ENCODE measurements at regions not wholly inside any gene's neighbourhood (a gene's known extent, or its start where the extent isn't known, plus 50 kb on each side); places are given as distances from the start of the nearest gene placed in this dataset.

- TF ChIP-seq ZBTB33 (IDR thresholded peaks at IDR 0.05) (no peak), YY1 (IDR thresholded peaks at IDR 0.05) (no peak)
These were observed 88.1 kb upstream of the KLF7 start (continued) for GRCh38 chr2:207253666-207254345.

GRCh38 chr2:207254591-207255464 is 89.1 kb upstream of the KLF7 start:
- H3K36me3 ChIP-seq (ENCODE audit: control insufficient read depth in 4 of 4, insufficient read depth in 3 of 4, low read depth in 1 of 4, low read length in 3 of 4): no peaks in the 10 kb centered on the region
- no peak overlapping the region for H3K9ac ChIP-seq (ENCODE audit: low read depth in 1 of 2, low read length in 2 of 2)
- no peaks in the 10 kb centered on the region for H3K4me1 ChIP-seq (ENCODE audit: control insufficient read depth in 4 of 4, insufficient read depth in 4 of 4, low read length in 3 of 4)
- no peak overlapping the region for H3K4me3 ChIP-seq (ENCODE audit: low read depth in 1 of 3, low read length in 3 of 3)
- H3K9me3 ChIP-seq (ENCODE audit: control insufficient read depth in 4 of 4, low read length in 3 of 4): no peaks in the 10 kb centered on the region
- DNase-seq (ENCODE audit: low spot score): no peak
- H3K27me3 ChIP-seq (ENCODE audit: control insufficient read depth in 4 of 4, insufficient read depth in 4 of 4, low read length in 3 of 4): no peaks in the 10 kb centered on the region
- no peak overlapping the region for H3K27ac ChIP-seq (ENCODE audit: low read depth in 1 of 2, low read length in 2 of 2)
- TF ChIP-seq RAD21 (IDR thresholded peaks at IDR 0.05): no peak
- TF ChIP-seq REST (IDR thresholded peaks at IDR 0.05): no peak
- TF ChIP-seq YY1 (IDR thresholded peaks at IDR 0.05): no peak
- TF ChIP-seq TAF1 (conservative IDR thresholded peaks at IDR 0.05): no peak
- TF ChIP-seq SP1 (IDR thresholded peaks at IDR 0.05): no peak
- TF ChIP-seq HNF4A (conservative IDR thresholded peaks at IDR 0.05): no peak
- TF ChIP-seq GABPA (IDR thresholded peaks at IDR 0.05 in 1 of 2, conservative IDR thresholded peaks at IDR 0.05 in 1 of 2): no peak
- TF ChIP-seq CTCF (IDR thresholded peaks at IDR 0.05; ENCODE audit: low read depth, low read length, missing input control): no peak
- no peak for TF ChIP-seq ZBTB33 (IDR thresholded peaks at IDR 0.05)
- TF ChIP-seq RXRA (IDR thresholded peaks at IDR 0.05): no peak
- TF ChIP-seq EGR1 (IDR thresholded peaks at IDR 0.05; ENCODE audit: low read depth in 2 of 2): no peak
- no peak for TF ChIP-seq FOXA1 (IDR thresholded peaks at IDR 0.05)
- no peak for TF ChIP-seq NR2F2 (IDR thresholded peaks at IDR 0.05)
- TF ChIP-seq ATF3 (IDR thresholded peaks at IDR 0.05): no peak
- 66% methylated on average over 9 of the region's 9 CpGs for WGBS

Measured in liver (tissue), 8 donors.